ENCODE measurements at regions not wholly inside any gene's neighbourhood (a gene's known extent, or its start where the extent isn't known, plus 50 kb on each side); places are given as distances from the start of the nearest gene placed in this dataset.

DNA sequence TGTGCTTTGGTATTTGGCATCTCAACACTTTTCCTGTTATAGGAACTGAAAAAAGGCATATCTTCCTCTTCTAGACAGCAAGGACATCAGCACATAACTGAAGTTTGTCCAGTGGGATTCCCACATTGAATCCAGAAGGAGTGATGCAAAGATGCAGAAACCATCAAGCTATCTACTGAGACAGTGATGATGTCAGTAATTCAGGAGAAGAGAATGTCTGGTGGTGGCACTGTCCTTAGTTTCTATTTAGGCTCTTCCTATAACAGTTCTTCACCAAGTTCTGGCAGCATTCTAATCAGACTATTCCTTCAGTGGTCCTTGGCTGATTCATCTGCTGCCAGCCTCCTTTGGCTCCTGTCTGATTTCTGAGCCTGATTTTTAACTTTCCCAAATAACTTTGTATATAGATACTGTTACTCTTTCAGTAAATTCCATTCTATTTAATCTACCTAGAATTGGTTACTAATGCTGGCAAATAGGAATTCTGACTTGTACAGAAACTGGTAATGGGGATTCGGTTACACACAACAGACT, 56.6 kb upstream of the AGPS start:
- intact Hi-C loops (cut with DNase I), result loop anchor here (2.0 to 10.0 kb wide), 4 partner anchors 79 to 421 kb away; no protein-coding TSS in a partner anchor
- no peak for DNase-seq
- no peak for ATAC-seq

DNA sequence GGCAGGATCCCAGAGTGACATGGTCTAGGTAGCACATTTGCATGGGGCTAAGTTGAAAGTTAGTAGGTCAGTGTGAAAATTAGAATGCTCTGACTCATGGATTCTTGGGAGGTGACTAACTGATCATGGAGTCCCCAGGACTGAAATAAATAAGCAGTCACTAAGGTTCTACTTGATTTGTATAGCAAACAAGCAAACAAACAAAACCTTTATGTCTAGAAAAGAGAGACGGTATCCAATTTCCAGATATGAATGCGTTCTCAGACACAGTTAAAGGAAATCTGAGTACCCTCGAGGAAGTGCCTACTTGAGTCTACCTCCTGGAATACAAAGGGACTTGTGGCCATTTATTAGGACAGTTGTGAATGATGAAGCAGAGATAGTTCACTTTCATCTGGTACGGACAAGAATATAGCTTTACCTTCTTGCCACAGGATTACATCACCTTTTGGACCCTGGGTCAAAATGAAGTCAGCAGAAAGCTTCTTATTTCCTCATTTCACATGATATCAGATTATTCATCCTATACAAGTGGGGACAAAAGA, 54.3 kb upstream of the AGPS start:
- DNase-seq (no peak), ATAC-seq (no peak)
- intact Hi-C loops (cut with DNase I), result loop anchor here (5.0 to 10.0 kb wide), 3 partner anchors 387 to 419 kb away; no protein-coding TSS in a partner anchor

- DNase-seq (no peak), ATAC-seq (no peak)
- intact Hi-C loops (cut with DNase I), result loop anchor here in 1 of 2 donors (10.0 kb wide), 1 partner anchor 385 kb away; no protein-coding TSS in a partner anchor
These were observed 52.4 kb upstream of the AGPS start for GRCh38 chr2:177340158-177340557.

- DNase-seq (no peak), ATAC-seq (no peak)
- intact Hi-C loops (cut with DNase I), result loop anchor here in 1 of 2 donors (10.0 kb wide), 1 partner anchor 382 kb away; no protein-coding TSS in a partner anchor
These were observed 49.8 kb upstream of the AGPS start for GRCh38 chr2:177342736-177343135.

All from left cardiac atrium (tissue), 4 donors.